Colonic mucosa (tissue), 4 donors: ENCODE measurements at regions not wholly inside any gene's neighbourhood (a gene's known extent, or its start where the extent isn't known, plus 50 kb on each side); places are given as distances from the start of the nearest gene placed in this dataset.

Source experiments
- DNase-seq: peaks from one replicate; pipeline ENCODE4 v3.0.0-alpha.2; 2020
- H3K27ac ChIP-seq: fragments of 200-600 bp; one replicate; pipeline ENCODE4 v1.8.0; 2021
- H3K27me3 ChIP-seq: fragments of 200-600 bp; one replicate; pipeline ENCODE4 v1.8.0; 2021
- H3K36me3 ChIP-seq: fragments of 200-600 bp; one replicate; pipeline ENCODE4 v1.8.0; 2021
- H3K4me1 ChIP-seq: fragments of 200-600 bp; one replicate; pipeline ENCODE4 v1.8.0; 2021; ENCODE audit warnings: mild to moderate bottlenecking
- H3K4me3 ChIP-seq: fragments of 200-600 bp; one replicate; pipeline ENCODE4 v1.8.0; 2021
- H3K9ac ChIP-seq, 2 donors: one replicate each; pipeline ENCODE4 v1.7.0; 2013; ENCODE audit warnings: control low read depth in 2 of 2, low read depth in 2 of 2, low read length in 2 of 2
- H3K9me3 ChIP-seq: fragments of 200-600 bp; one replicate; pipeline ENCODE4 v1.8.0; 2021
- CTCF ChIP-seq: fragments of 200-600 bp; IDR thresholded peaks from one replicate; pipeline ENCODE4 v1.8.0; 2022; ENCODE audit warnings: antibody characterized with exemption, mild to moderate bottlenecking
- intact Hi-C: fragments of 100-400 bp; cut with DNase I; formaldehyde crosslinking; loops from one replicate; pipeline ENCODE4 v1.14.1; 2022
- donor health status: healthy.
- donor health status: DM: no; HTN: no; CAD: no.
- donor health status: DM: no; HTN: no; CAD: no.

DNA sequence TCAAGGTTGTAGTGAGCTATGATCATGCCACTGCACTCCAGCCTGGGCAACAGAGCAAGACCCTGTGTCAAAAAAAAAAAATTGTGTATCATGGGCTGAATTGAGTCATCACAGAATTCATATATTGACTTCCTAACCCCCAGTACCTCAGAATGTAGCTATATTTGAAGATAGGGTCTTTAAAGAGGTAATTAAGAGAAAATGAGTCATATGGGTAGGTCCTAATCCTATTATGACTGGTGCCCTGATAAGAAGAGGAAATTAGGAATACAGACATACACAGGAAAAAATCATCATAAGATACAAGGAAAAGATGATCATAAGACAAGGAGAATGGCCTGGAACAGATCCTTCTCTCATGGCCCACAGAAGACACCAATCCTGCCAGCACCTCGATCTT lies 466.4 kb upstream of the ACVR2A start:
- no peak overlapping the region for H3K27ac ChIP-seq
- no peak overlapping the region for H3K4me3 ChIP-seq
- H3K9ac ChIP-seq, result no peak overlapping the region
- H3K36me3 ChIP-seq, result no peaks in the 10 kb centered on the region
- H3K27me3 ChIP-seq, result no peaks in the 10 kb centered on the region
- intact Hi-C loops, result no loop called here
- no peaks in the 10 kb centered on the region for H3K4me1 ChIP-seq
- TF ChIP-seq CTCF, result no peak
- DNase-seq, result no peak
- no peaks in the 10 kb centered on the region for H3K9me3 ChIP-seq

GRCh38 chr2:147375073-147375472 lies 469.8 kb upstream of the ACVR2A start:
- Histone ChIP-seq H3K4me3 (no peak overlapping the region), H3K4me1 (no peaks in the 10 kb centered on the region), H3K9me3 (no peaks in the 10 kb centered on the region), H3K27ac (no peak overlapping the region), H3K36me3 (no peaks in the 10 kb centered on the region), H3K27me3 (no peaks in the 10 kb centered on the region), H3K9ac (no peak overlapping the region)
- DNase-seq, result no peak
- intact Hi-C loops, result no loop called here
- no peak for TF ChIP-seq CTCF

- no peaks in the 10 kb centered on the region for H3K36me3 ChIP-seq
- H3K27me3 ChIP-seq, result no peaks in the 10 kb centered on the region
- no peak overlapping the region for H3K4me3 ChIP-seq
- H3K27ac ChIP-seq, result no peak overlapping the region
- no peaks in the 10 kb centered on the region for H3K9me3 ChIP-seq
- intact Hi-C loops, result no loop called here
- H3K4me1 ChIP-seq, result no peaks in the 10 kb centered on the region
- DNase-seq, result no peak
- H3K9ac ChIP-seq, result no peak overlapping the region
- TF ChIP-seq CTCF, result no peak
These were observed 470.4 kb upstream of the ACVR2A start for GRCh38 chr2:147374423-147374811.

- Histone ChIP-seq H3K4me1 (no peaks in the 10 kb centered on the region), H3K36me3 (no peaks in the 10 kb centered on the region), H3K9ac (no peak overlapping the region), H3K27ac (no peak overlapping the region), H3K4me3 (no peak overlapping the region), H3K9me3 (no peaks in the 10 kb centered on the region), H3K27me3 (no peaks in the 10 kb centered on the region)
- no peak for DNase-seq
- TF ChIP-seq CTCF, result no peak
- intact Hi-C loops, result no loop called here
These were observed 470.9 kb upstream of the ACVR2A start for GRCh38 chr2:147373800-147374422.

DNA sequence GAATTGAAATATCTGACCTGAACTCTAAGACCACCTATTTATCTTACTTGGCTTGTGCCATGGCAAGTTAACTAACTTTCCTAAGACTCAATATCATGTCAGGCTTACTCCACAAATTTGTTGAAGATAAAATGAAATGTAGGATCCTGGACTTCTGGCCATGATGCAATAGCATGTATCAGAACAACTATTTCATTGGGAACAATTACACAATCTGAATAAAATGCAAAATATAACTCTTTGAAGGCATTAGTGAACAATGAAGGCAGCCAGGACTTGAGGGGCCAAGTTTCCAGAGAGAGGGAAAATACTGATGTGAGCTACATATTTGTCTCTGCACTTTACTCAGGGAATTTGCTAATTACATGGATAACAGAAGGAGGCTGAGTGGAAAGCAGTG lies 476.5 kb upstream of the ACVR2A start:
- H3K9me3 ChIP-seq, result no peaks in the 10 kb centered on the region
- H3K4me3 ChIP-seq, result no peak overlapping the region
- no peaks in the 10 kb centered on the region for H3K36me3 ChIP-seq
- no peak for TF ChIP-seq CTCF
- no peaks in the 10 kb centered on the region for H3K27me3 ChIP-seq
- H3K27ac ChIP-seq, result no peak overlapping the region
- intact Hi-C loops, result no loop called here
- H3K9ac ChIP-seq, result no peak overlapping the region
- no peak for DNase-seq
- no peaks in the 10 kb centered on the region for H3K4me1 ChIP-seq
